ENCODE measurements at regions not wholly inside any gene's neighbourhood (a gene's known extent, or its start where the extent isn't known, plus 50 kb on each side); places are given as distances from the start of the nearest gene placed in this dataset.

DNA sequence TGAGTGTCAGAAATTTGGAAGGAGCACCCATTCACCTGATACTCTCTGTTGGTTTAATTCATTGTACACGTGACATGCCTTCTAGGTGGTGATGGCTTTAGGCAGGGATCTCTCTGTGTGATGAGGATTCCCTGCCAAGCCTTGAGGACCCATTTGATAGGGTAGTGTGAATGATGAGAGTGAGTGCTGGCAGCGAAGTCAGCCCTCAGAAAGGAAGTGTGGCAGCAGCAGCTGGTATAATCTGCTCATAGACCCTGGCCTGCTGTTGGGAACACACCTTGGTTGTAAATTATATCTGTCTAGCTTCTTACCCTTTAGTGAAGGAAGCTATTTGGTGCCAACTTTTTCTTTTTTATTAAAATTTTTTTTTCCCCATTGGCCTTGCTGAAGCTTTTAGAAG is 164.5 kb downstream of the HAUS1 start:
- TF ChIP-seq, protein P1, sequence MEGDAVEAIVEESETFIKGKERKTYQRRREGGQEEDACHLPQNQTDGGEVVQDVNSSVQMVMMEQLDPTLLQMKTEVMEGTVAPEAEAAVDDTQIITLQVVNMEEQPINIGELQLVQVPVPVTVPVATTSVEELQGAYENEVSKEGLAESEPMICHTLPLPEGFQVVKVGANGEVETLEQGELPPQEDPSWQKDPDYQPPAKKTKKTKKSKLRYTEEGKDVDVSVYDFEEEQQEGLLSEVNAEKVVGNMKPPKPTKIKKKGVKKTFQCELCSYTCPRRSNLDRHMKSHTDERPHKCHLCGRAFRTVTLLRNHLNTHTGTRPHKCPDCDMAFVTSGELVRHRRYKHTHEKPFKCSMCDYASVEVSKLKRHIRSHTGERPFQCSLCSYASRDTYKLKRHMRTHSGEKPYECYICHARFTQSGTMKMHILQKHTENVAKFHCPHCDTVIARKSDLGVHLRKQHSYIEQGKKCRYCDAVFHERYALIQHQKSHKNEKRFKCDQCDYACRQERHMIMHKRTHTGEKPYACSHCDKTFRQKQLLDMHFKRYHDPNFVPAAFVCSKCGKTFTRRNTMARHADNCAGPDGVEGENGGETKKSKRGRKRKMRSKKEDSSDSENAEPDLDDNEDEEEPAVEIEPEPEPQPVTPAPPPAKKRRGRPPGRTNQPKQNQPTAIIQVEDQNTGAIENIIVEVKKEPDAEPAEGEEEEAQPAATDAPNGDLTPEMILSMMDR (IDR thresholded peaks at IDR 0.05 in 8 of 11, conservative IDR thresholded peaks at IDR 0.05 in 3 of 11): no peak
- TF ChIP-seq POLR2A (IDR thresholded peaks at IDR 0.05): no peak
- TF ChIP-seq POLR2AphosphoS5 (IDR thresholded peaks at IDR 0.05): no peak

Measured in spleen (tissue), 7 donors.